PC-3 (cell line): ENCODE measurements at regions not wholly inside any gene's neighbourhood (a gene's known extent, or its start where the extent isn't known, plus 50 kb on each side); places are given as distances from the start of the nearest gene placed in this dataset.
A peak's percentile ranks its signal among the peaks of the same experiment; 100 is the strongest.
"Not testable (repeated sequence)": the region's sequence is repeated elsewhere in the genome, so short reads cannot be mapped to it uniquely, and the experiment has no call there.

Source experiments
- ATAC-seq: fragments of 200-7000 bp; cut with Tn5 transposase; 2 replicates; pipeline ENCODE4 v1.9.1; 2020; ENCODE audit warnings: mild to moderate bottlenecking, moderate library complexity
- BruUV-seq: library from RNA; stranded (reverse); fragments of 400-500 nt; replicated peaks from 2 replicates; lab custom pipeline; 2021; lab: Mats Ljungman, UMichigan
- CTCF ChIA-PET: fragments of 300-600 bp; sonication (Branson Sonifier 250); formaldehyde crosslinking; loops from one replicate; lab custom pipeline; 2022; ENCODE audit warnings: antibody characterized with exemption; lab: Charles Lee
- POLR2A ChIA-PET: fragments of 300-600 bp; sonication (Branson Sonifier 250); formaldehyde crosslinking; loops from one replicate; lab custom pipeline; 2022; ENCODE audit warnings: antibody characterized with exemption; ENCODE audit not compliant: unreplicated experiment; lab: Charles Lee
- DNase-seq: peaks from one replicate; pipeline ENCODE4 v3.0.0-alpha.2; 2015
- H2AFZ ChIP-seq: fragments of 300-600 bp; sonication (generic); 2 replicates; pipeline ENCODE4 v1.6.0; 2016; ENCODE audit warnings: antibody characterized with exemption, low read length
- H3F3A ChIP-seq: fragments of 300-600 bp; sonication (generic); one replicate; pipeline ENCODE4 v1.6.0; 2017; ENCODE audit warnings: antibody characterized with exemption, low read length, control low read depth, mild to moderate bottlenecking; ENCODE audit not compliant: unreplicated experiment
- H3K27ac ChIP-seq: fragments of 300-600 bp; sonication (generic); 2 replicates; pipeline ENCODE4 v1.5.1; 2016; ENCODE audit warnings: mild to moderate bottlenecking, low read length
- H3K27me3 ChIP-seq: fragments of 300-600 bp; sonication (generic); 2 replicates; pipeline ENCODE4 v1.6.1; 2016; ENCODE audit warnings: low read length, mixed read lengths
- H3K36me3 ChIP-seq: fragments of 300-600 bp; sonication (generic); 2 replicates; pipeline ENCODE4 v1.6.1; 2016; ENCODE audit warnings: low read depth, mixed run types, low read length, mixed read lengths
- H3K4me1 ChIP-seq: fragments of 300-600 bp; sonication (generic); 2 replicates; pipeline ENCODE4 v1.5.1; 2016; ENCODE audit warnings: low read length; ENCODE audit not compliant: insufficient read depth
- H3K4me2 ChIP-seq: fragments of 300-600 bp; sonication (generic); 2 replicates; pipeline ENCODE4 v1.6.0; 2016; ENCODE audit warnings: low read length
- H3K4me3 ChIP-seq: fragments of 300-600 bp; sonication (generic); 2 replicates; pipeline ENCODE4 v1.5.1; 2016; ENCODE audit warnings: mild to moderate bottlenecking, low read length, mixed read lengths
- H3K79me2 ChIP-seq: fragments of 300-600 bp; sonication (generic); 2 replicates; pipeline ENCODE4 v1.6.1; 2017; ENCODE audit warnings: low read length, mixed read lengths
- H3K9ac ChIP-seq: fragments of 300-600 bp; sonication (generic); 2 replicates; pipeline ENCODE4 v1.6.0; 2016; ENCODE audit warnings: mild to moderate bottlenecking, low read length
- H3K9me2 ChIP-seq: fragments of 300-600 bp; sonication (generic); replicated peaks from 2 replicates; pipeline ENCODE4 v1.6.1; 2016; ENCODE audit warnings: mixed run types, low read length, mixed read lengths
- H3K9me3 ChIP-seq: fragments of 300-600 bp; sonication (generic); 2 replicates; pipeline ENCODE4 v1.6.1; 2016; ENCODE audit warnings: low read length, mixed read lengths
- H4K20me1 ChIP-seq: fragments of 300-600 bp; sonication (generic); 2 replicates; pipeline ENCODE4 v1.6.1; 2016; ENCODE audit warnings: low read length, mixed read lengths
- CTCF ChIP-seq: fragments of 300-600 bp; sonication (generic); conservative IDR thresholded peaks from 2 replicates; pipeline ENCODE4 v1.5.1; 2017; ENCODE audit warnings: antibody characterized with exemption, low read depth, mild to moderate bottlenecking, low read length
- EZH2 ChIP-seq: fragments of 300-600 bp; sonication (generic); IDR thresholded peaks from one replicate; pipeline ENCODE4 v1.6.1; 2017; ENCODE audit warnings: antibody characterized with exemption, mild to moderate bottlenecking, low read length; ENCODE audit not compliant: unreplicated experiment
- EZH2phosphoT487 ChIP-seq: fragments of 300-600 bp; sonication (generic); IDR thresholded peaks from 2 replicates; pipeline ENCODE4 v1.6.1; 2018; ENCODE audit warnings: mild to moderate bottlenecking, antibody characterized with exemption, low read length, borderline replicate concordance
- intact Hi-C: fragments of 100-400 bp; cut with micrococcal nuclease; formaldehyde crosslinking; loops from 2 replicates; pipeline ENCODE4 v1.9.0; 2023

DNA sequence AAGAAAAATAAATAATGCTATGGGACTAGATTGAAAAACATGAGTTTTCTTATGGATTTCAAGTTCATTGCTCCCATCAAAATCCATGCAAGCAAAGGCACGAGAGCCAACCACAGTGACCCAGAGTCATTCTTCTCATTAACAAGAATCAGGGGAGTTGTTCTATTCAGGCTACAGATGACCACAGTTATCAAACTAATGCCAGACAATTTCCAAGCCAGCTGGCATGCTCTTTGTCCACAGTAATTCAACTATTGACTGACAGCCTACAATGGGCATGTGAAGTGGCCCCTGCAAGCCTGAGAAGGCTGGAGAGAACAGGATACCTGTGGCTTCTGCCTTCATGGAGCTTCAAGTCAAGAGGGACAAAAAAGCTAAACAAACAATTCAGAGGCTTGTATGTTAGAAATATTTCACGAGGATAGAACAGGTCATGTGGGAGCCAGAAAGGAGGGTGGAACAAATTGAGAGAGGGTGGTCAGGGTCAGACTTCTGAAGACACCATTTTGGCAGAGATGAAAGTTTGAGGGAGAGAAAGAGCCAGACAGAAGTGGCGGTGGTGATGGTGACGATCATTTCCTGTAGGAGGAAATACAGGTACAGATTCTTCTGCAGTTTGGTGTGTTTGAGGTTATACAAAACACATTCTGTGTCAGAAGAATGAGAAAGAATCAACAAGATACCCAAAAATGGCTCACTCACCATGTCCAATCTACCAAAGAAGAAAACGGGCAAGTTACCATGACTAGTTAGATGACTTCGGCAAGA lies 732.4 kb downstream of the RNF144A start:
- H3K27ac ChIP-seq = no peak overlapping the region
- BruUV-seq = no TSS peak
- ATAC-seq (no peak), DNase-seq (no peak)
- ChIA-PET CTCF (no interaction called here), POLR2A (no interaction called here)
- no peaks in the 10 kb centered on the region for H3K36me3 ChIP-seq
- H3K27me3 ChIP-seq = no peaks in the 10 kb centered on the region
- no peak overlapping the region for H3K9ac ChIP-seq
- intact Hi-C loops = no loop called here
- no peaks in the 10 kb centered on the region for H3K79me2 ChIP-seq
- no peaks in the 10 kb centered on the region for H3K9me3 ChIP-seq
- H2AFZ ChIP-seq = no peak overlapping the region
- H3K9me2 ChIP-seq = no peaks in the 10 kb centered on the region
- H3K4me2 ChIP-seq = no peak overlapping the region
- no peaks in the 10 kb centered on the region for H4K20me1 ChIP-seq
- no peak overlapping the region for H3K4me3 ChIP-seq
- TF ChIP-seq EZH2phosphoT487 = no peak
- no peak for TF ChIP-seq CTCF
- TF ChIP-seq EZH2 = no peak
- H3K4me1 ChIP-seq = no peaks in the 10 kb centered on the region
- H3F3A ChIP-seq = no peaks in the 10 kb centered on the region

DNA sequence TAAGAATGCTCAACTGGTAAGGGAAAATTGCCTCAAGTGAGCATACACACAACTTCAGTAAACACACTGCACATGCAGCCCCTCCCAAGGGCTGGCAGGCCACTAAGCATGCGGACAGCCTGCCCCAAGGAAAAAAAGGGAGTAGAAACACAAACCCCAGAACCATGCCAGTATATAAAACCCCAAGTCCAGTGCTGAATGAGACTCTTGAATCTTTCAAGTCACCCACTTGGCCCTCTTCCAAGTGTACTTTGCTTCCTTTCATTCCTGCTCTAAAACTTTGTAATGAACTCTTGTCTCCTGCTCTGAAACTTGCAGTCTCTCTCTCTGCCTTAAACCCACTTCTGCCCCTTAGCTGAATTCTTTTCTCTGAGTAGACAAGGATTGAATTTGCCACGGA lies 736.4 kb downstream of the RNF144A start:
- H3K4me3 ChIP-seq = no peak overlapping the region
- H3K79me2 ChIP-seq = no peaks in the 10 kb centered on the region
- H3K36me3 ChIP-seq = no peaks in the 10 kb centered on the region
- H3K9me2 ChIP-seq = no peaks in the 10 kb centered on the region
- no peak overlapping the region for H2AFZ ChIP-seq
- intact Hi-C loops = no loop called here
- no TSS peak for BruUV-seq
- no peak for DNase-seq
- no peak overlapping the region for H3K4me2 ChIP-seq
- no peak for TF ChIP-seq EZH2phosphoT487
- TF ChIP-seq EZH2 = no peak
- TF ChIP-seq CTCF = no peak
- H3K27me3 ChIP-seq = no peaks in the 10 kb centered on the region
- ChIA-PET POLR2A (no interaction called here), CTCF (no interaction called here)
- H3K27ac ChIP-seq = no peak overlapping the region
- H4K20me1 ChIP-seq = no peaks in the 10 kb centered on the region
- no peak for ATAC-seq
- no peaks in the 10 kb centered on the region for H3F3A ChIP-seq
- no peaks in the 10 kb centered on the region for H3K9me3 ChIP-seq
- H3K4me1 ChIP-seq = peaks cover 6% of the 10 kb centered on the region; the same call in 1 of the 2 replicates
- H3K9ac ChIP-seq = no peak overlapping the region

- ATAC-seq (no peak), DNase-seq (no peak)
- ChIA-PET POLR2A (no interaction called here), CTCF (no interaction called here)
- no peak overlapping the region for H3K4me2 ChIP-seq
- no peaks in the 10 kb centered on the region for H3F3A ChIP-seq
- intact Hi-C loops = no loop called here
- H3K4me1 ChIP-seq = peaks cover 6% of the 10 kb centered on the region; the same call in 1 of the 2 replicates
- H3K27me3 ChIP-seq = no peaks in the 10 kb centered on the region
- H3K79me2 ChIP-seq = no peaks in the 10 kb centered on the region
- no peaks in the 10 kb centered on the region for H3K9me3 ChIP-seq
- H3K36me3 ChIP-seq = no peaks in the 10 kb centered on the region
- no peak overlapping the region for H3K27ac ChIP-seq
- no peak overlapping the region for H2AFZ ChIP-seq
- BruUV-seq = no TSS peak
- H4K20me1 ChIP-seq = no peaks in the 10 kb centered on the region
- TF ChIP-seq EZH2phosphoT487 (no peak), EZH2 (no peak), CTCF (no peak)
- no peak overlapping the region for H3K4me3 ChIP-seq
- H3K9ac ChIP-seq = no peak overlapping the region
- H3K9me2 ChIP-seq = no peaks in the 10 kb centered on the region
Measured at GRCh38 chr2:7655629-7656028, 738.4 kb downstream of the RNF144A start.

DNA sequence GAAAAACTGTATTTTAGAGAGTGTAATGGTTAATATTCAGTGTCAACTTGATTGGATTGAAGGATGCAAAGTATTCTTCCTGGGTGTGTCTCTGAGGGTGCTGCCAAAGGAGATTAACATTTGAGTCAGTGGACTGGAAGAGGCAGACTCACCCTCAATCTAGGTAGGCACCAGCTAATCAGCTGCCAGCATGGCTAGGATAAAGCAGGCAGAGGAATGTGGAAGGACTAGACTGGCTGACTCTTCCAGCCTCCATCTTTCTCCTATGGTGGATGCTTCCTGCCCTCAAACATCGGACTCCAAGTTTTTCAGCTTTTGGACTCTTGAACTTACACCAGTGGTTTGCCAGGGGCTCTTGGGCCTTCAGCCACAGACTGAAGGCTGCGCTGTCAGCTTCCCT lies 740.3 kb downstream of the RNF144A start:
- H2AFZ ChIP-seq, H3K9me3 ChIP-seq, H3K4me2 ChIP-seq, H3K4me1 ChIP-seq, H3F3A ChIP-seq, H3K4me3 ChIP-seq, H3K27me3 ChIP-seq, H3K9ac ChIP-seq, POLR2A ChIA-PET, H3K9me2 ChIP-seq, H3K36me3 ChIP-seq, CTCF ChIA-PET, BruUV-seq, H4K20me1 ChIP-seq, ATAC-seq, H3K27ac ChIP-seq, H3K79me2 ChIP-seq, intact Hi-C loops: not testable (repeated sequence)
- DNase-seq = peak; percentile 52
